Pulmonary artery endothelial cell (primary cell): ENCODE measurements at regions not wholly inside any gene's neighbourhood (a gene's known extent, or its start where the extent isn't known, plus 50 kb on each side); places are given as distances from the start of the nearest gene placed in this dataset.
"Not testable (repeated sequence)": the region's sequence is repeated elsewhere in the genome, so short reads cannot be mapped to it uniquely, and the experiment has no call there.

ENCODE experiments used
- DNase-seq: peaks from one replicate; pipeline ENCODE4 v3.0.0-alpha.2; 2011; ENCODE audit warnings: low read depth, low spot score

GRCh38 chr7:108627476-108628051 lies 57.9 kb downstream of the DNAJB9 start:
- no peak for DNase-seq

GRCh38 chr7:108628678-108629077 lies 59.0 kb downstream of the DNAJB9 start:
- no peak for DNase-seq

- DNase-seq, result no peak
These were observed 60.2 kb downstream of the DNAJB9 start for GRCh38 chr7:108629651-108630400.

- DNase-seq, result no peak
These were observed 64.4 kb downstream of the DNAJB9 start for GRCh38 chr7:108634036-108634435.

GRCh38 chr7:108634535-108634934 lies 64.9 kb downstream of the DNAJB9 start:
- DNase-seq, result no peak

- no peak for DNase-seq
These were observed 67.5 kb downstream of the DNAJB9 start for GRCh38 chr7:108637049-108637621.

- no peak for DNase-seq
These were observed 72.5 kb downstream of the DNAJB9 start for GRCh38 chr7:108642126-108642525.

GRCh38 chr7:108643136-108643535 lies 73.5 kb downstream of the DNAJB9 start:
- no peak for DNase-seq

- no peak for DNase-seq
These were observed 79.3 kb downstream of the DNAJB9 start for GRCh38 chr7:108648989-108649388.

GRCh38 chr7:108650467-108650866 lies 80.8 kb downstream of the DNAJB9 start:
- DNase-seq, result no peak

GRCh38 chr7:108652886-108653285 lies 83.2 kb downstream of the DNAJB9 start:
- no peak for DNase-seq

- DNase-seq, result no peak
These were observed 83.9 kb downstream of the DNAJB9 start for GRCh38 chr7:108653526-108653925.

- DNase-seq, result not testable (repeated sequence)
These were observed 87.6 kb downstream of the DNAJB9 start for GRCh38 chr7:108657140-108657726.

- no peak for DNase-seq
These were observed 89.6 kb downstream of the DNAJB9 start for GRCh38 chr7:108659261-108659660.

GRCh38 chr7:108659867-108660266 lies 90.2 kb downstream of the DNAJB9 start:
- no peak for DNase-seq

GRCh38 chr7:108660465-108660864 lies 90.8 kb downstream of the DNAJB9 start:
- DNase-seq, result no peak

- DNase-seq, result no peak
These were observed 93.2 kb downstream of the DNAJB9 start for GRCh38 chr7:108662783-108663362.

- no peak for DNase-seq
These were observed 94.0 kb downstream of the DNAJB9 start for GRCh38 chr7:108663701-108664100.

- no peak for DNase-seq
These were observed 97.5 kb downstream of the DNAJB9 start for GRCh38 chr7:108667216-108667615.

- DNase-seq, result no peak
These were observed 100.3 kb downstream of the DNAJB9 start for GRCh38 chr7:108669958-108670357.

- DNase-seq, result not testable (repeated sequence)
These were observed 104.0 kb downstream of the DNAJB9 start for GRCh38 chr7:108673699-108674098.

- no peak for DNase-seq
These were observed 115.0 kb downstream of the DNAJB9 start for GRCh38 chr7:108684629-108685028.
